ENCODE measurements at regions not wholly inside any gene's neighbourhood (a gene's known extent, or its start where the extent isn't known, plus 50 kb on each side); places are given as distances from the start of the nearest gene placed in this dataset. TPM values are rescaled to one million over a fixed set of nuclear protein-coding genes. Genes with fewer than 3 reads are reported as not detected.

GRCh38 chr9:13047827-13048587 is 231.5 kb downstream of the MPDZ start:
- DNase-seq (ENCODE audit: low spot score in 2 of 2): no peak
- FAIRE-seq: no peak

GRCh38 chr9:13049223-13049622 is 230.3 kb downstream of the MPDZ start:
- no peak for FAIRE-seq
- DNase-seq (ENCODE audit: low spot score in 2 of 2): no peak

GRCh38 chr9:13053504-13053903 is 226.0 kb downstream of the MPDZ start:
- no peak for FAIRE-seq

GRCh38 chr9:13054389-13054788 is 225.1 kb downstream of the MPDZ start:
- DNase-seq (ENCODE audit: low spot score in 2 of 2): no peak
- FAIRE-seq: no peak

More at GRCh38 chr9:13053504-13053903, 226.0 kb downstream of the MPDZ start:
- DNase-seq (ENCODE audit: low spot score in 2 of 2): no peak

Small RNA genes lying in the stretch of these regions (small RNA-seq; reads per million reads assigned to genes)
- not detected for gene RF00019

Measured in frontal cortex (tissue), 4 donors.